Left forelimb (tissue), 1 donor: ENCODE measurements at regions not wholly inside any gene's neighbourhood (a gene's known extent, or its start where the extent isn't known, plus 50 kb on each side); places are given as distances from the start of the nearest gene placed in this dataset.
"Not testable (repeated sequence)": the region's sequence is repeated elsewhere in the genome, so short reads cannot be mapped to it uniquely, and the experiment has no call there.

Source experiments
- DNase-seq: peaks from one replicate; pipeline ENCODE4 v3.0.0-alpha.2; 2018; ENCODE audit warnings: low spot score

DNA sequence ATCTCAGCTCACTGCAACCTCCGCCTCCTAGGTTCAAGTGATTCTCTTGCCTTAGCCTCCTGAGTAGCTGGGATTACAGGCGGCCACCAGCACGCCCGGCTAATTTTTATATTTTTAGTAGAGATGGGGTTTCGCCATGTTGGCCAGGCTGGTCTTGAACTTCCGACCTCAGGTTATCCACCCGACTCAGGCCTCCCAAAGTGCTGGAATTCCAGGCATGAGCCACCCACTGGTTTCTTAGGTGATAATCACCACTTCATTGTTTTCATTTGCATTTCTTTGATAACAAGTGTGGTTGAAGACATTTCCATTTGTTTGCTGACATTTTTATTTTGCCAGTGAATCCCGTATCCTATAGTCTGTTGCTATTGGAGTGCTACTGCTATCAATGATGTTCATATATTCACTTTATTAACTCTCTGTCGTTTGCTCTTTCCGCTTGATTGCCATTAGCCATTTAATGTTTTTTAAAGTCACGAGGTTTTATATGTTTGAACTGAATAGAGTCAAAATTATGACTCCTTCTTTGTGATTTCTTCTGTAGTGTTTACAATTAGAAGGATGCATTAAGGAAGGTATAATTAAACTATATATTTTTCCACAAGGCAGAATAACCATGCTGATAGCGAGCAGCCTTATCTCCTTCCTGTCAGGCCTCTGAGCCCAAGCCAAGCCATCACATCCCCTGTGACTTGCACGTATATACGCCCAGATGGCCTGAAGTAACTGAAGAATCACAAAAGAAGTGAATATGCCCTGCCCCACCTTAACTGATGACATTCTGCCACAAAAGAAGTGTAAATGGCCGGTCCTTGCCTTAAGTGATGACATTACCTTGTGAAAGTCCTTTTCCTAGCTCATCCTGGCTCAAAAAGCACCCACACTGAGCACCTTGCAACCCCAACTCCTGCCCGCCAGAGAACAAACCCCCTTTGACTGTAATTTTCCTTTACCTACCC lies 87.3 kb upstream of the DAPK1 start:
- not testable (repeated sequence) for DNase-seq

DNA sequence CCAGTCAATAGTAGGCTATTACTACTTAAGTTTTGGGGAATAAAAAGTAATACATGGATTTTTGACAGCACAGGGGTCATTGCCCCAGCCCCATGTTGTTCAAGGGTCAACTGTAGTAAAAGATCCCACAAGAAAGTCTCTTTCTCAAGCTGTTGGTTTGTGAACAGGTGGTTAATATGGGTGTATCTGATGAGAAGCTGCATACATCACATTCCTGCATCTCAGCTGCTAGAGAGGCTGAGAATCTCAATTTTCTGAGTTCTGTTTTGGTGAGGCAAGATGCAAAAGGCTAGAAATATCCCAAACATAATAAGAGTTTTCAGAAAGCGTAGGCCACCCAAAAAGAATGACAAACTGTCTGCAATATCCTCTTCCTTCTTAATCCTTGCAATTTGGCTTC lies 76.8 kb upstream of the DAPK1 start:
- DNase-seq = no peak

DNA sequence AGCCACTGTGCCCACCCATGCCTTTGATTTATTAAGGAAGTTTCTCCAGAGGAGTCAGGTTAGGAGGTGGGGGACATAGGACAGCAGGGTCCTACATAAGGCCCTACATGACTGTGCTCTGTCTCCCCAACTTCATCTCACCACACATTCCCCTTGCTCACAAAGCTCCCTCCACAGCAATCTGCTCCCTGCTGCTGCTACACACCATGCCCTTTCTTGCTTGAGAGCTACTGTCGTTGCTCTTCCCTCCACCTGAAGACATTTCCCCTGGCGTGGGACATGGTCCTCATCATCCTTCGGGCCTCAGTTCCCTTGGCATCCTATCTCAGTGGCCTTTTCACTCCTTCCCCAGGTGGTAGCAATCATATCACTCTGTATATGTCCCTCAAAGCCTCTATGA lies 75.9 kb upstream of the DAPK1 start:
- no peak for DNase-seq

DNA sequence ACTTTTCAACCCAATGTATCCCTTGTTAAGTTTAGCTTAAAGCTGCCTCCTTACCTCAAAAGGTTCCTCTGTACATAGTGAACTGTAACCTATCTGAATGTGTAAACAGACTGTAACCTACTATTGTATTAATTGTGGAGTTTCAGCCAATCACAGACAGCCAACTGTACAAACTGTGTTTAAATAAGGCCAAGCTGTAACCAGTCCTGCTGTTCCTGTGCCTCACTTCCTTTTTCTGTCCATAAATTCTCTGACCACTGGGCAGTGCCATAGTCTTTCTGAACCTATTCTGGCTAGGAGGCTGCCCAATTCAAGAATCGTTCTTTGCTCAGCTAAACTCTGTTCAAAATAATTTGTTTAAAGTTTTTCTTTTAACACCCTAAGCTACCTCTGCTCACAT lies 74.7 kb upstream of the DAPK1 start:
- no peak for DNase-seq

DNA sequence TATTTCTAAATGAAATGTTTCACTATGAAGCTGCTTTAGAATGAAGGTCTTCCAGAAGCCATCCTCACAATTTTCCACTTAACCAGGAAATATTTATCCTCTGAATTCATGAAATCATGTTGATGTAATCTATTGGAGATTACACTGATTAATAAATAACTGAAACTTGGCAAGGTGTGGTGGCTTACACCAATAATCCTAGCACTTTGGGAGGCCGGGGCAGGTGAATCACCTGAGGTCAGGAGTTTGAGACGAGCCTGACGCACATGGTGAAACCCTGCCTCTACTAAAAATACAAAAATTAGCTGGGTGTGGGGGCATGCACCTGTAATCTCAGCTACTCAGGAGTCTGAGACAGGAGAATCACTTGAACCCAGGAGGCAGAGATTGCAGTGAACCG lies 73.8 kb upstream of the DAPK1 start:
- DNase-seq = not testable (repeated sequence)

DNA sequence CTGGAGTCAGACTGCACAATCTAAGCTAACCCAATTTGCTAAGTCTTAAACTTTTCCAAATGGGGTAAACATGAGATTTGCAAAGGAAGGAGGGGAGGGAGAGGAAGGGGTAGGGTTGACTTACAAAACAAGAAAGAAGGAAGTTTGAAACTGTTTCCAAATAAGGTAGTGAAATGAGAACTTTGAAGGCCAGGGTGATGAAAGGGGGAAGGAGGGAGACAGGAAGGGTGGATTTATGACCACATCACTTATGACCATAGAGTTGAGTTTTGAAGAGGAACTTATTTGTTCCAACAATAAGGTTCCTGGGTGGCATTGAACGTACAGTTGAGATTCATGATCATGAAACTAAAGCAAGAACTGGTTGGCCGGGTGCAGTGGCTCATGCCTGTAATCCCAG lies 72.5 kb upstream of the DAPK1 start:
- no peak for DNase-seq

DNA sequence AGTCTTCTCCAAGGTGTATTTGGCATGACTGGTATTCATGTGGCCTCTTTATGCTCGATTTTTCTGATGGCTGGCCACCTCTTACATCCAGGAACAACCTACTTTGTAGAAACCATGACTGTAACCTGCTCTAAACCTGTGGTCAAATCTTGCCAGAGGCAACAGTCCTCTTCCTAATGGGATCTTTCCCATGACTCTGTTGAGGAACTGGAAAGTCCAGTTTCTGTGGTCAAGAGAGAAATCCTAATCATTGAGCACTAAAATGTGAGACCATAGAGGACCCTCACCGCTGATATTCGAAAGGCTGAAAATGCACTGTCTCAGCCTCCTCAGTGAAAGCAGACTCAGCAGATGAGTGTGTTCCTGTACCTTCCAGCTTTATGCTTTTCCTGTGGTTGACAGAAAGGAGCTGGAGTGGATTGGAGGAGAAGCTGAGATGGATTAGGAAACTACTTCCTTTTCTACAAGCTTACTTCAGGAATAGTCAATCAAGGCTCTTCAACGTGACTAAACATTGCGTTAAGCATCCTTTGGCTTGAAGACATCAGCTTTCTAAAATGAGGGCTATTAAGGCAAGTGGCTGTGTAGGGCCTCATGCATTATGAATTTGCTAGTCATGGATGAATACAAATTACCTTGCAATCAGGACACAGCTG lies 69.7 kb upstream of the DAPK1 start:
- no peak for DNase-seq

DNA sequence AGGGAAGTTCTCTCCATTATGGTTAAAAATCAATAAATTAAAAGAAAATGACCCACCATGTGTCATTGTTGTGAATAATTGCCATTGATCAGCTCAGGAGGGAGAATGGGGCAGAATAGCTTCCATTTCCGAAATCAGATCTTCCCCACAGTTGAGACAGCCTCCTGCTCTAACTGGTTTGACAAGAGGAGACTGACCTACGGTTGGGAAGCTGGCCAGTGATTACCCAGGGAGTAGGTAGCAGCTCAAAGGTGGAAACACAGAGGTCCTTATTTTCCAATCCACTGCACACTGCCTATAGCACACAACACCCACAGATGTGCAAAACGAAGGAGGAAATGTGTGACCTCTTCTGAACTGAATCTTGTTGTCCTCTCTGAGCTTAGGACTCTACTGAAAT lies 69.0 kb upstream of the DAPK1 start:
- no peak for DNase-seq

DNA sequence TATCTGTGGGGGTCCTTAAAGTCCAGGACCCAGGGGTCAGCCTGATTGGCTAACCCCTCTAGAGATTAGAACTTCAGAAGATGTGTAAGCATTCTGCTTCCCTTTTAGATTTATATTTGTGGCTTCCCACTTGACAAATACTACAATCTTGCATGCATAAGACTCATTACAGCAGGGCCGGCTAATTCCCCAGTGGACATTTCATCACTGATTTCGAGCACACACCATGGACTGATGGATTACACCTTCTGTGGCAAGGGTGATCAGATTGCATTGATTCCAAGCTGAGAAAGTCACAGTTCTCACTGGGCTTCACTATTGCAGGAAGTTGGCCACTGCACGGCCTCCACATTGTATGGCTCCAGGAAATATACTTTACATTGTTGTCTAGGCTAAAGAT lies 65.8 kb upstream of the DAPK1 start:
- no peak for DNase-seq

DNA sequence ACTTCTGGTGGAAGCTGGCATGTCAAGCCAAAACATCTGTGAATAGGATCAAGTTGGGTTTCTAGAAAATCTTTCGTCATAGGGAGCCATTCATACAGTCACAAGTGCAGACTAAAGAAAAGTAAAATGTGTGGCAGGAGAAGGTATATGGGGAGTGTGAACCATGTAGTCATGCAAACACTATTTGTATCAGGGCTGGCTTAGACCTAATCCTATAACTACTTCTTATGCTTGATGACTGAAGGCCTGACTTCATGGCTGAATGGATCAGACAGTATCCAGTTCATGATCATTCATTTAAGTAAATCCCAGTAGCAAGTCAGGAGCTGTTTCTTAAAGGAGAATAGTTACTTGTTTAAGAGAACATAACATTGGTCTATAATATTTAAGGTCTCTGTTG lies 63.8 kb upstream of the DAPK1 start:
- DNase-seq = no peak

DNA sequence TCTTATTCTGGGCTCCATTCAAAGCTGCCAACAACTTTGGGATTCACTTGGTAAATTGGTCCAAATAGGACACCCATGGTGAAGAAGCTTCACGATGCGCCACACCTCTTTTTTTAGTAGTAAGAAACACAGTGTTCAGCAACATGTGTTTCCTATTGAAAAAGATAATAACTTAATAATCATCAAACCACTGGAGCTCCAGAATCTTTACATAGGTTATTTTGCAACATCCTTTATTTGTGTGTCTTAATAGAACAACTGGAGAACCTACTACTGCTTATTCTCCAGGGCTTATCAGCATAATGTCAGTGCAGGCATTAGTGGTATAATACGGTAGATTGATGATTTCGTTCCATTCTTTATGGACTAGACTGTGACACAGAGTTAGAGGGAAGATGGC lies 63.3 kb upstream of the DAPK1 start:
- no peak for DNase-seq

DNA sequence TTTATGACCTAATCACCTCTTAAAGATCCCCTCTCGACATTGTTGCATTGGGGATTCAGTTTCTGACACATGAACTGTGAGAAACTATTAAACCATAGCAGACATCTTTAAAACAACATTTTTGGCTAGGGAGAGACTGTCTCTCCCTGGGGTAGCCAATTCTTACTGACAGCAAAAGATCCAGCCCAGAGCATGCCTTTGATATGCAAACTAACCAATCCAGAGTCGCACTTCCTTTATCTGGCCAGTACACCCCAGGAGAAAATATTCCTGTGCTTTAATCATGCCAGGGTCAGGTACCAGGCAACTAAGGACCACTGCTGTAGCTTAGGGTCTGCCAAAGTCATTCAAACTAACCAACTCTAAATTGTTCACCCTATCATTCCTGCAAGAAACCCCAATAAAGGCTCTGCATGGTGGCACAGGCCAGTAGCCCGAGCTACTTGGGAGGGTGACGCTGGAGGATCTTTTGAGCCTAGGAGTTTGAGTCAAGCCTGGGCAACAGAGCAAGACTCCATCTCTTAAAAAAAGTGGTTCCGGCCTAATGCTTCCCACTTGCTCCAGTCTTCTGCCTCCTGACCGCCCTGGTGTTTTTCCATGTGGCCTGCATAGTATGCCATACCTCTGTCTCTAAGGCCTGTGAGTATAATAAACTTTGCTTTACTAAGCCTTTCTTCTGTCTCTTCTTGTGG lies 62.3 kb upstream of the DAPK1 start:
- no peak for DNase-seq

DNA sequence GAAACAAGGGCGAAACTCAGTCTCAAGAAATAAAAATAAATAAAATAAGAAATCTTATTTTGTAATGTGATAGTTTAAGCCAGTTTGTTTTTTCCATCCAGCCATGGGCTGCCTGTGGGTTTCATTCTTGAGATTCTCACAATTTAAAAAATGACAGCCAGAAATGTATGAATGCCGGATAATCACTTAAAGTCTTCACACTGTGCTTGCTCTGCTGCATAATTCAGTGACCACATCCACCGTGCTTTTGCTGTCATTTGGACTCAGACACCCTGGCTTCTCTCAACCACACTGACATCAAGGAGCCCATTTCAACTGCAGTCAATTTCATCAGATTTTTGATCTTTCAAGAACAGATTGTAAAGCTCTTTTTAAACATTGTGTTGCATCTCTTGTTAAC lies 61.0 kb upstream of the DAPK1 start:
- no peak for DNase-seq

DNA sequence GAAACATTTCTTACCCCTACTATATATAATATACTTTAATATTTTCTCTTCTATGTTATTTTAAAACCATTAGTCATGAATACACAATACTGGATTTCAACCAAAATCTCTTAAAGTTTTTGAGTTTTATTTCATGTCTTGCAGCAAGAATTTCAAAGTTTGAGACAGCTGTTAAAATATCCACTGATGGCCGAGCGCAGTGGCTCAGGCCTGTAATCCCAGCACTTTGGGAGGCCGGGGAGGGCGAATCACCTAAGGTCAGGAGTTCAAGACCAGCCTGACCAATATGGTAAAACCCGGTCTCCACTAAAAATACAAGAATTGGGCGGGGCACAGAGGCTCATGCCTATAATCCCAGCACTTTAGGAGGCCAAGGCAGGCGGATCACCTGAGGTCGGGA lies 59.7 kb upstream of the DAPK1 start:
- no peak for DNase-seq

DNA sequence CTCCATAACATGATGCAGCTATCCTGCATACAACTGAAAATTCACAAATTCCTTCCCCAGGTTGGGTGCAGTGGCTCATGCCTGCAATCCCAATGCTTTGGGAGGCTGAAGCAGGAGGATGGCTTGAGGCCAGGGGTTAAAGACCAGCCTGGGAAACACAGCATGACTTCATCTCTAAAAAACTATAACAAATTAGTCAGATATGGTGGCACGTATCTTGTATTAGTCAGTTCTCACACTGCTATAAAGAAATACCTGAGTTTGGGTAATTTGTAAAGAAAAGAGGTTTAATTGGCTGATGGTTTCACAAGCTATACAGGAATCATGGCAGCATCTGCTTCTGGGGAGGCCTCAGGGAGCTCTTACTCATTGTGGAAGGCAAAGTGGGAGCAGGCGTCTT lies 56.4 kb upstream of the DAPK1 start:
- DNase-seq = no peak

DNA sequence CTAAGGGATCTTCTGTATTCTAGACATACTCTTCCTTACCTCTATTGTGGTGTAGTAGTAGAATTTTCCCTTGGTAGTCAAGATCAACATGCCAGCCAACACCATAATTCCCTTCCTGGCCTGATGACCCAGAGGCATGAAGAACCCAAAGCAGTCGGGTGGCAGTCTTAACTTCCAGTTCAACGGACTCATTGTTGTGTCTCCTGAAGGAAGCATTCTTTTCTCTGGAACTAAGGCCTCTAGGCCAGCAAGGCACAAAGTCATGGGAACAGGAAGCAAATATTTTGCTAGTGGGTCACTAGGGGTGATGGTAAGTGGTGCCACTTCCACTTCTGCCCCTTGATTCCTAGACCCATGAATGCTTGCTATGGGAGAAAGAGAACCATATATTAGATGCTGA lies 55.2 kb upstream of the DAPK1 start:
- no peak for DNase-seq

DNA sequence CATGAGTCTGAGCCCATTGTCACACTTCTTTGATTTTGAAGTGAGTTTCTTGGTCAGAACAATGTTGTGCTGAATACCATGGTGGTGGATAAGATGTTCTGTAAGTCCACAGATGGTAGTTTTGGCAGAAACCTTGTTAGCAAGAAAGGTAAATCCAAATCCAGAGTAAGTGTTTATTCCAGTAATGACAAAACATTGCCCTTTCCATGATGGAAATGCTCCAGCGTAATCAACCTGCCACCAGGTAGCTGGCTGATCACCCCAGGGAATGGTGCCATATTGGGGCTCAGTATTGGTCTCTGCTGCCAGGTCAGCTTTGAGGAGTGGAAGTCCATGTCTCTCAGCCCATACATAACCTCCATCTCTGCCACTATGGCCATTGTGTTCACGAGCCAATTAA lies 54.7 kb upstream of the DAPK1 start:
- no peak for DNase-seq

DNA sequence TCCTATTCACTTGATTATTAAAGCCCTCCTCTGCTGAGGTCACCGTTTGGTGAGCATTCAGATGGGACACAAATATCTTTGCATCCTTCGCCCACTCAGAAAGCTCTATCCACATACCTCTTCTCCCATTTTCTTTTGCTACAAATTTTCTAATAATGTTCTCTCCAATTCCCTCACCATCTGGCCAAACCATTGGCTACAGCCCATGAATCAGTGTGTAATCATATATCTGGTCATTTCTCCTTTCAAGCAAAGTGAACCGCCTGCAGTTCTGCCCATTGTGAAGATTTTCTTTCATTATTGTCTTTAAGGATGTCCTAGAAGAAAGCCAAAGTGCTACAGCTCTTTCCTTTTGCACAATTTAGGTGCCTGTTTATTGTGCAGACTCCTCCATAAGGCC lies 54.2 kb upstream of the DAPK1 start:
- no peak for DNase-seq

DNA sequence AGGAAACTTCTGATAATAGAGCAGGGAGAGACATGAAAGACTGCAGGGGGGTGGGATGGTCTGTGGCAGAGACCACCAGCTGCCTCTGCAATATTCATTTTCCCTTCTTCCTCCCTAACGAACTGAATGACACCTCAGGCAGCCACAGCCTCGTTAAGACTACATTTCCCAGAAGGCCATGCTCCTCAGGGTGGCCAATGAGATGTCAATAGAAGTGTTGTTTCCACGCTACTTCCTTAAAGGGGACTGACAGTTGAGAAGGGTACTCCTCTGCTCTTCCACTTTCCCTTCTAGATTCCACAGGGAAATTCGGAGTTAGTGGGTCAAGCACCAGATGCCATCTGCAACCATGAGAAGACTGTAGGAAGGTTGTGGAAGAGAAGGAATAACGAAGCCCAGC lies 52.0 kb upstream of the DAPK1 start:
- DNase-seq = no peak

DNA sequence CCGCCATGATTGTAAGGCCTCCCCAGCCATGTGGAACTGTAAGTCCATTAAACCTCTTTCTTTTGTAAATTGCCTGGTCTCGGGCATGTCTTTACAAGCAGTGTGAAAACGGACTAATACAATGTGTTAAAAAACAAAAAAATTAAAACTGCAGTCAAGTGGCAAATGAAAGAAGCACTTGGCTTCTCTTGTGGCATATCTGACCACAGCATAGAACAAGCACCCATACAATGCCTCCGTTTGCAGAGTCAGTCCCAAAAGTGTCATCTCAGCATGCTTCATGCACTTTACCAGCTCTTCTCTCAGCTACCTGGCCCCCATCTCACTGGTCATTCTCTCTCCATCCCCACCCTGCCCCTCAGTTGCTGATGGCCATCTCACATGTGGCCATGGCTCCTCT lies 51.1 kb upstream of the DAPK1 start:
- no peak for DNase-seq

DNA sequence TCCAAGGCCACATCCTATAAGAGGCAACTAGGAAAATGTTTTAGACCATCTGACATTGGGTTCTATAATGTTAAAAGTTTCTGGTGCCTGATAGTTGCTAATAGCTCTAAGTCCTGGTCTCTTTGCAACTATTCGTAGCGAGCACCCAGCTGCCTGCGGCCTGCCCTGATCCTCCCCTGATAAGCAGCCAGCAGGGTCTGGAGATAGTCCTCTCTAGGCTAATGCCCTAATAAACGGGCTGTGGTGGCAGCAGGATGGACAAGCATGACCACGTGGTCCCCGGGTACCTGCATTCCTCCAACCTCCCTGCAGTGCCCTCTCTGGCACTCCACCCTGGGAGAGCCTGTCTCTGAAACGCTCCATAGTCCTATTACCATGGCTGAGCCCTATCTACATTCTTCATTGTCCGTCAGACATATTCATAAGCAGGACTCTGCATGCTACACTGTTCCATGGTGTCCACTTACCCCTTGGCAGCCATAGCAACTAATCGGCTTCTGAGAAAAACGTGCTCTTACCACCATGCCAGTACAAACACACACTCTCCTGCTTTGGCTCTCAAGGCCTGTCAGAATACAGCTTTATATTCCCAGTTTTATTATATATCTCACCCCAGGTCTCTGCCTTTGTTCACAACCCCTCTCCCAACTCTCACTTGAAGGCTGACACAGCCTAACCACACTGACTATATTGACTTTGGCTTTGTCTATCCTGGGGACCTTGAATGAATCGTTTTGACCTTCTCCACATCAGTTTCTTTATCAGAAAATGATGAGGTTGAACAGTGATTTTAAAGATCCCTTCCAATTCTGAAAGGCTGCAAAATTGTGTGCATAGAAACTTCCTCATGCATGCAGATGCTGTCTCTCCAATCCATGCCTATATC lies 49.9 kb upstream of the DAPK1 start:
- DNase-seq = no peak
